K562 (cell line): ENCODE measurements at regions not wholly inside any gene's neighbourhood (a gene's known extent, or its start where the extent isn't known, plus 50 kb on each side); places are given as distances from the start of the nearest gene placed in this dataset.

Experiments used
- ATAC-seq: fragments of 200-7000 bp; cut with Tn5 transposase; 3 replicates; pipeline ENCODE4 v1.9.1; 2020; ENCODE audit warnings: moderate library complexity
- BruUV-seq: library from RNA; stranded (reverse); fragments of 400-500 nt; replicated peaks from 2 replicates; lab custom pipeline; 2021; lab: Mats Ljungman, UMichigan
- CTCF ChIA-PET: fragments of 300-600 bp; formaldehyde crosslinking; extraction: SDS; loops from one replicate; lab custom pipeline; 2021; ENCODE audit warnings: low intra/inter-chr PET ratio; lab: Yijun Ruan, JAX
- POLR2A ChIA-PET: fragments of 300-600, 350-650 bp; sonication (Branson Sonifier 250); formaldehyde crosslinking; extraction: SDS; loops from one replicate; lab custom pipeline; 2021; ENCODE audit warnings: antibody characterized with exemption, inconsistent platforms; lab: Yijun Ruan, JAX
- DNase-seq, 4 experiments: peaks; one replicate each; pipeline versions ENCODE4 v3.0.0 to v3.0.0-alpha.2; 2011 to 2018; ENCODE audit warnings: low spot score in 3 of 4, mixed read lengths in 3 of 4; ENCODE audit errors: extremely low read depth in 1 of 4
- FAIRE-seq: peaks from 2 replicates; lab custom pipeline; 2011; peaks lifted over from hg19 to GRCh38; lab: Jason Lieb, UNC
- H2AFZ ChIP-seq: 2 replicates; pipeline ENCODE4 v1.6.0; 2011; ENCODE audit warnings: low read depth, low read length, control low read depth, inconsistent platforms
- H3K27ac ChIP-seq: fragments of 200-600 bp; 3 replicates; pipeline ENCODE4 v1.8.0; 2011; ENCODE audit warnings: low read depth, mild to moderate bottlenecking, control low read depth, inconsistent platforms, low read length, moderate library complexity, mixed read lengths; ENCODE audit errors: extremely low read depth
- H3K27me3 ChIP-seq, 2 experiments: fragments of 300-600 bp in 1 of 2; 2 replicates in 1 of 2; 3 replicates in 1 of 2; pipeline versions ENCODE4 v1.6.0 to v1.8.0; 2011; ENCODE audit warnings: inconsistent platforms in 2 of 2, low read length in 2 of 2, mild to moderate bottlenecking in 1 of 2, mixed read lengths in 1 of 2, moderate library complexity in 1 of 2; ENCODE audit not compliant: control insufficient read depth in 2 of 2, insufficient read depth in 2 of 2
- H3K36me3 ChIP-seq: fragments of 300-600 bp; 3 replicates; pipeline ENCODE4 v1.8.0; 2011; ENCODE audit warnings: mild to moderate bottlenecking, low read length, inconsistent platforms; ENCODE audit not compliant: control insufficient read depth, insufficient read depth
- H3K4me1 ChIP-seq, 2 experiments: fragments of 200-600 bp in 1 of 2; replicated peaks in 1 of 2; 2 replicates in 1 of 2; 3 replicates in 1 of 2; pipeline versions ENCODE4 v1.5.1 to v1.8.0; 2011; ENCODE audit warnings: inconsistent platforms in 2 of 2, low read length in 2 of 2, mild to moderate bottlenecking in 1 of 2, mixed read lengths in 1 of 2, moderate library complexity in 1 of 2; ENCODE audit not compliant: control insufficient read depth in 2 of 2, insufficient read depth in 2 of 2
- H3K4me2 ChIP-seq: 2 replicates; pipeline ENCODE4 v1.6.1; 2011; ENCODE audit warnings: low read length, control low read depth, inconsistent platforms, mixed read lengths; ENCODE audit not compliant: insufficient read depth
- H3K4me3 ChIP-seq: fragments of 200-600 bp; sonication (generic), shearing (Covaris generic); 2 replicates; pipeline ENCODE4 v1.5.1; 2016; ENCODE audit warnings: control low read depth, inconsistent platforms
- H3K79me2 ChIP-seq: fragments of 200-600 bp; 3 replicates; pipeline ENCODE4 v1.8.0; 2011; ENCODE audit warnings: low read length, inconsistent platforms; ENCODE audit not compliant: control insufficient read depth, insufficient read depth
- H3K9ac ChIP-seq, 2 experiments: 2 replicates each; pipeline versions ENCODE4 v1.6.0 to v1.6.1; 2011; ENCODE audit warnings: low read depth in 2 of 2, low read length in 2 of 2, control low read depth in 1 of 2, inconsistent platforms in 1 of 2, mild to moderate bottlenecking in 1 of 2, mixed read lengths in 1 of 2; ENCODE audit not compliant: insufficient read depth in 1 of 2
- H3K9me1 ChIP-seq: one replicate; pipeline ENCODE4 v1.6.0; 2011; ENCODE audit warnings: inconsistent platforms, mild to moderate bottlenecking, low read length, moderate library complexity; ENCODE audit not compliant: control insufficient read depth, insufficient read depth
- H3K9me3 ChIP-seq: replicated peaks from 2 replicates; pipeline ENCODE4 v1.5.1; 2011; ENCODE audit warnings: low read depth, low read length, inconsistent platforms; ENCODE audit not compliant: control insufficient read depth, insufficient read depth
- H4K20me1 ChIP-seq: replicated peaks from 2 replicates; pipeline ENCODE4 v1.6.1; 2011; ENCODE audit warnings: low read length, inconsistent platforms, mixed read lengths; ENCODE audit not compliant: control insufficient read depth, insufficient read depth
- CBFA2T2 ChIP-seq: fragments of 450-650 bp; conservative IDR thresholded peaks from 2 replicates; pipeline ENCODE4 v1.6.1; 2017; ENCODE audit warnings: mild to moderate bottlenecking
- HOMEZ ChIP-seq: fragments of 250-450 bp; sonication (Bioruptor Pico); IDR thresholded peaks from 2 replicates; pipeline ENCODE4 v1.4.0; 2020; ENCODE audit warnings: mild to moderate bottlenecking, moderate library complexity
- SNIP1 ChIP-seq: fragments of 450-650 bp; IDR thresholded peaks from 2 replicates; pipeline ENCODE4 v1.7.1; 2017; ENCODE audit warnings: low read depth, mild to moderate bottlenecking
- ZNF24 ChIP-seq: fragments of 450-650 bp; IDR thresholded peaks from 2 replicates; pipeline ENCODE4 v1.6.1; 2016
- in situ Hi-C: fragments of 300-500 bp; cut with MboI; formaldehyde crosslinking; loops from 4 replicates; pipeline ENCODE4 v1.15.0; 2018; ENCODE audit warnings: inconsistent platforms, mixed read lengths
- intact Hi-C: fragments of 100-400 bp; cut with micrococcal nuclease; formaldehyde crosslinking; loops from 2 replicates; pipeline ENCODE4 v1.14.2; 2022

DNA sequence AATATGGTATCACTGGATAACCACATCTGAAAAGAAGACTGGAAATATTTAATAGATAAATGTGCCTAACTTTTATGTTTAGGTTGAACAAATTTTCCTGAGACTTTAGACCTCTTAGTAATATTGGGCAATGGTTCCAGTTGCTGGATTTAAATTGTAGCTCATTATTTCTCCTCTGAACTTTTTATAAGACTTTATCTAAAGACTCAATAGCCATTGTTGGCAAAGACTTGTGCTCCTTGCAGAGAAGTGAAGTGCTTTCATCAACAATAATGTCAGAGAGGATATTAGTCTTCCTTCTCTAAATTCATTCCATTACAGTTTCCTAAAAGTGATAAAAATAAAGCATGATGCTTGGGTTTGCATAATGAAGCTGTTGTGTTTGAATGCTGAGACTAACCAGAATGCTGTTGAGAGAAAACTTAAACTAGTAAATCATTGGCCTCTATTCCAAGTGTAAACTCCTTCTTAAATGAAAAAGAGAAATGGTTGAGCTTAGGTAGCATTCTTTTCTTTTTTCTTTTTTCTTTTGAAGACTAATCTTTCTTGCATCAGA, 200.2 kb downstream of the TMTC3 start:
- no peaks in the 10 kb centered on the region for H3K27me3 ChIP-seq
- H3K4me2 ChIP-seq, result no peak overlapping the region
- H4K20me1 ChIP-seq, result no peaks in the 10 kb centered on the region
- POLR2A ChIA-PET, result no interaction called here
- H3K36me3 ChIP-seq, result no peaks in the 10 kb centered on the region
- no peak overlapping the region for H3K27ac ChIP-seq
- FAIRE-seq, result no peak
- no peak for TF ChIP-seq CBFA2T2
- no peak overlapping the region for H3K4me3 ChIP-seq
- no peak overlapping the region for H3K9ac ChIP-seq
- intact Hi-C loops, result no loop called here
- no peaks in the 10 kb centered on the region for H3K9me3 ChIP-seq
- no peaks in the 10 kb centered on the region for H3K79me2 ChIP-seq
- no peaks in the 10 kb centered on the region for H3K4me1 ChIP-seq
- CTCF ChIA-PET, result no interaction called here
- DNase-seq, result no peak
- in situ Hi-C loops, result no loop called here
- H2AFZ ChIP-seq, result no peak overlapping the region
- BruUV-seq, result no TSS peak
- ATAC-seq, result no peak
- H3K9me1 ChIP-seq, result no peaks in the 10 kb centered on the region

DNA sequence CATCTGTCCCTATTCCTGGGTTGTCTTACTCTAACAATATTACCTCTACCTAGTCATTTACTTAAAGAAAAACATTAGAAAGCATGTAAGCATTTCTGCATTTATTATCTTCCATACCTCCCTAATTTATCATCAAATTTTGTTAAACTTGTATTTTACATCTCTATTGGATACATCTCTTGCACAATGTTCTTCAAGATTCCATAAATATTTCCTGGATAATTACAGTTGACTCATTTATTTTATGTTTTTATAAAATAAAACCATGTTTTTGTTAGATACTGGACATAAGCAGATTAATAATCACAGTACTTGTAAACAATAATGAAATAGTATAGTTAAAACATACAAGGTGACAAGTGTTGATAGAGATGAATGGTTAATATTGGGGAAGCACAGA, 209.0 kb downstream of the TMTC3 start:
- Histone ChIP-seq H3K4me1 (no peaks in the 10 kb centered on the region), H3K9me3 (no peaks in the 10 kb centered on the region), H3K9me1 (no peaks in the 10 kb centered on the region), H4K20me1 (no peaks in the 10 kb centered on the region), H3K36me3 (no peaks in the 10 kb centered on the region), H3K27me3 (no peaks in the 10 kb centered on the region), H3K27ac (no peak overlapping the region), H3K79me2 (no peaks in the 10 kb centered on the region), H2AFZ (no peak overlapping the region), H3K9ac (no peak overlapping the region), H3K4me2 (no peak overlapping the region), H3K4me3 (no peak overlapping the region)
- in situ Hi-C loops, result no loop called here
- ATAC-seq, result no peak
- no peak for DNase-seq
- BruUV-seq, result no TSS peak
- no peak for TF ChIP-seq SNIP1
- TF ChIP-seq ZNF24, result no peak
- TF ChIP-seq HOMEZ, result no peak
- FAIRE-seq, result no peak
- intact Hi-C loops, result no loop called here
- ChIA-PET POLR2A (no interaction called here), CTCF (no interaction called here)
